Neural progenitor cell (in vitro differentiated cells): ENCODE measurements at regions not wholly inside any gene's neighbourhood (a gene's known extent, or its start where the extent isn't known, plus 50 kb on each side); places are given as distances from the start of the nearest gene placed in this dataset.

Experiments
- DNase-seq: peaks from one replicate; pipeline ENCODE4 v3.0.0-alpha.2; 2016; ENCODE audit warnings: low spot score
- H2AFZ ChIP-seq: fragments of 200-600 bp; sonication (generic); replicated peaks from 2 replicates; pipeline ENCODE4 v1.6.1; 2016; ENCODE audit warnings: antibody characterized with exemption
- H3F3A ChIP-seq: fragments of 200-600 bp; sonication (generic); 2 replicates; pipeline ENCODE4 v1.6.1; 2016; ENCODE audit warnings: antibody characterized with exemption, low read depth
- H3K27ac ChIP-seq: fragments of 200-600 bp; sonication (generic); 2 replicates; pipeline ENCODE4 v1.5.1; 2016; ENCODE audit warnings: mild to moderate bottlenecking
- H3K27me3 ChIP-seq: fragments of 200-600 bp; sonication (generic); 2 replicates; pipeline ENCODE4 v1.6.1; 2016; ENCODE audit warnings: mild to moderate bottlenecking, moderate library complexity
- H3K36me3 ChIP-seq: fragments of 200-600 bp; sonication (generic); 2 replicates; pipeline ENCODE4 v1.5.1; 2016
- H3K4me1 ChIP-seq: fragments of 200-600 bp; sonication (generic); 2 replicates; pipeline ENCODE4 v1.6.1; 2016; ENCODE audit warnings: mixed run types
- H3K4me2 ChIP-seq: fragments of 200-600 bp; sonication (generic); 2 replicates; pipeline ENCODE4 v1.6.1; 2016
- H3K4me3 ChIP-seq: fragments of 200-600 bp; sonication (generic); 2 replicates; pipeline ENCODE4 v1.5.1; 2016
- H3K79me2 ChIP-seq: fragments of 200-600 bp; sonication (generic); 2 replicates; pipeline ENCODE4 v1.6.1; 2016; ENCODE audit warnings: low read depth
- H3K9ac ChIP-seq: fragments of 200-600 bp; sonication (generic); 2 replicates; pipeline ENCODE4 v1.6.1; 2016
- H3K9me3 ChIP-seq: fragments of 200-600 bp; sonication (generic); 2 replicates; pipeline ENCODE4 v1.5.1; 2016; ENCODE audit warnings: low read depth
- H4K20me1 ChIP-seq: fragments of 200-600 bp; sonication (generic); 2 replicates; pipeline ENCODE4 v1.6.1; 2016; ENCODE audit warnings: low read depth
- H3K27ac Mint-ChIP-seq: 3 replicates; pipeline ENCODE4 v1.8.0; 2021; ENCODE audit warnings: mixed read lengths
- H3K27me3 Mint-ChIP-seq: 2 replicates; pipeline ENCODE4 v1.8.0; 2022; ENCODE audit warnings: low read depth, mild to moderate bottlenecking, inconsistent platforms, moderate library complexity, mixed read lengths; ENCODE audit not compliant: insufficient read depth
- H3K36me3 Mint-ChIP-seq: 3 replicates; pipeline ENCODE4 v1.8.0; 2021; ENCODE audit warnings: mixed read lengths
- H3K4me1 Mint-ChIP-seq: 3 replicates; pipeline ENCODE4 v1.8.0; 2021; ENCODE audit warnings: mixed read lengths
- H3K4me3 Mint-ChIP-seq: 3 replicates; pipeline ENCODE4 v1.8.0; 2021; ENCODE audit warnings: mild to moderate bottlenecking, moderate library complexity, mixed read lengths
- H3K9me3 Mint-ChIP-seq: 3 replicates; pipeline ENCODE4 v1.8.0; 2020; ENCODE audit warnings: mixed read lengths
- EZH2 ChIP-seq: fragments of 200-600 bp; sonication (generic); IDR thresholded peaks from 2 replicates; pipeline ENCODE4 v1.6.1; 2017; ENCODE audit warnings: antibody characterized with exemption, mild to moderate bottlenecking, moderate library complexity
- EZH2phosphoT487 ChIP-seq: fragments of 200-600 bp; sonication (generic); IDR thresholded peaks from 2 replicates; pipeline ENCODE4 v1.6.1; 2017; ENCODE audit warnings: antibody characterized with exemption
- TF ChIP-seq, protein P1 (sequence below): fragments of 200-600 bp; sonication (generic); IDR thresholded peaks from 2 replicates; pipeline ENCODE4 v1.5.1; 2017; ENCODE audit warnings: antibody characterized with exemption, mild to moderate bottlenecking

DNA sequence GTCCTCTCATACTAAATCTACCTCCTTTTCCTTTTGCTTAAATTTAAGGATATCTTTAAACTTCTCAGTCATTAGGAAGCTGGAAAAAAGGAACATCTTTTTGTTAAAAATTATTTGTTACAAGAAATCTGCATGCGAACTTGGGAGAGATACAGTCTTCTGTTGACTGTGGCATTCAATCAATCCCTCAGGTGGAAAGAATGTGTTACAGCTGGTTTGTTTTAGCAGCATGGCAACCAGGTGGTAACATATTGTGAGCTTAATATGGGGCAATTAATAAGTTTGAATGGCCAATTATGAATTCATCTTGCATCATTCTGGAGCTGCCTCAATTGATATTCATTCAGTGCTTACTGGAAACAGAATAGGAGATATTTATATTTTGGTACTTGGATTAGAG is 135.0 kb downstream of the GC start:
- H3K36me3 Mint-ChIP-seq = no peaks in the 10 kb centered on the region
- TF ChIP-seq, protein P1, sequence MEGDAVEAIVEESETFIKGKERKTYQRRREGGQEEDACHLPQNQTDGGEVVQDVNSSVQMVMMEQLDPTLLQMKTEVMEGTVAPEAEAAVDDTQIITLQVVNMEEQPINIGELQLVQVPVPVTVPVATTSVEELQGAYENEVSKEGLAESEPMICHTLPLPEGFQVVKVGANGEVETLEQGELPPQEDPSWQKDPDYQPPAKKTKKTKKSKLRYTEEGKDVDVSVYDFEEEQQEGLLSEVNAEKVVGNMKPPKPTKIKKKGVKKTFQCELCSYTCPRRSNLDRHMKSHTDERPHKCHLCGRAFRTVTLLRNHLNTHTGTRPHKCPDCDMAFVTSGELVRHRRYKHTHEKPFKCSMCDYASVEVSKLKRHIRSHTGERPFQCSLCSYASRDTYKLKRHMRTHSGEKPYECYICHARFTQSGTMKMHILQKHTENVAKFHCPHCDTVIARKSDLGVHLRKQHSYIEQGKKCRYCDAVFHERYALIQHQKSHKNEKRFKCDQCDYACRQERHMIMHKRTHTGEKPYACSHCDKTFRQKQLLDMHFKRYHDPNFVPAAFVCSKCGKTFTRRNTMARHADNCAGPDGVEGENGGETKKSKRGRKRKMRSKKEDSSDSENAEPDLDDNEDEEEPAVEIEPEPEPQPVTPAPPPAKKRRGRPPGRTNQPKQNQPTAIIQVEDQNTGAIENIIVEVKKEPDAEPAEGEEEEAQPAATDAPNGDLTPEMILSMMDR = no peak
- TF ChIP-seq EZH2phosphoT487 (no peak), EZH2 (no peak)
- Histone ChIP-seq H4K20me1 (no peaks in the 10 kb centered on the region), H3K27me3 (no peaks in the 10 kb centered on the region), H3F3A (no peaks in the 10 kb centered on the region), H2AFZ (no peak overlapping the region), H3K79me2 (no peaks in the 10 kb centered on the region), H3K9ac (no peak overlapping the region), H3K4me3 (no peak overlapping the region), H3K4me1 (no peaks in the 10 kb centered on the region), H3K27ac (no peak overlapping the region), H3K36me3 (no peaks in the 10 kb centered on the region), H3K4me2 (no peak overlapping the region), H3K9me3 (no peaks in the 10 kb centered on the region)
- no peak overlapping the region for H3K27ac Mint-ChIP-seq
- no peak overlapping the region for H3K4me3 Mint-ChIP-seq
- no peaks in the 10 kb centered on the region for H3K4me1 Mint-ChIP-seq
- no peaks in the 10 kb centered on the region for H3K9me3 Mint-ChIP-seq
- no peak for DNase-seq
- H3K27me3 Mint-ChIP-seq = peaks cover 2% of the 10 kb centered on the region

DNA sequence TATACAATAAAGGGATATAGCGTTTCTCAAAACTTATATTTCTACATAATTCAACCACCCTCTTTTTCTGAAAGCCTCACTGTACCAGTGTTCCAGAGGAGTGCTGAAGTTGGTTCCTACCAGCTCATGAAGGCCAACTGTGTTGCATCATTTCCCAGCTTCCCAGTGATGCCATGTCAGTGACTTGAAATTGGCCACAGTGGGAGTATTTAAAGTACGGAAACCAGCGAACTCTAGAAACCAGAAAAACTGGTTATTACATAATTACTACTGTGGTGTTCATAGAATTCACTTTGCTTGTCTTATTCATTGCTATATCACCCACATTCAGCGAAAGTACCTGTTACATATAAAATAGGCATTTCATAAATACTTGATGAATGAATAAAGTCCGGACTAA is 135.4 kb downstream of the GC start:
- Histone ChIP-seq H3K79me2 (no peaks in the 10 kb centered on the region), H3K4me1 (no peaks in the 10 kb centered on the region), H3F3A (no peaks in the 10 kb centered on the region), H3K36me3 (no peaks in the 10 kb centered on the region), H3K4me3 (no peak overlapping the region), H2AFZ (no peak overlapping the region), H3K27ac (no peak overlapping the region), H3K9ac (no peak overlapping the region), H3K4me2 (no peak overlapping the region), H4K20me1 (no peaks in the 10 kb centered on the region), H3K27me3 (no peaks in the 10 kb centered on the region), H3K9me3 (no peaks in the 10 kb centered on the region)
- H3K36me3 Mint-ChIP-seq = no peaks in the 10 kb centered on the region
- no peak for DNase-seq
- no peak overlapping the region for H3K27ac Mint-ChIP-seq
- H3K4me3 Mint-ChIP-seq = no peak overlapping the region
- H3K4me1 Mint-ChIP-seq = no peaks in the 10 kb centered on the region
- TF ChIP-seq EZH2 = no peak
- TF ChIP-seq EZH2phosphoT487 = no peak
- TF ChIP-seq, protein P1 = no peak
- H3K27me3 Mint-ChIP-seq = peaks cover 2% of the 10 kb centered on the region
- no peaks in the 10 kb centered on the region for H3K9me3 Mint-ChIP-seq

DNA sequence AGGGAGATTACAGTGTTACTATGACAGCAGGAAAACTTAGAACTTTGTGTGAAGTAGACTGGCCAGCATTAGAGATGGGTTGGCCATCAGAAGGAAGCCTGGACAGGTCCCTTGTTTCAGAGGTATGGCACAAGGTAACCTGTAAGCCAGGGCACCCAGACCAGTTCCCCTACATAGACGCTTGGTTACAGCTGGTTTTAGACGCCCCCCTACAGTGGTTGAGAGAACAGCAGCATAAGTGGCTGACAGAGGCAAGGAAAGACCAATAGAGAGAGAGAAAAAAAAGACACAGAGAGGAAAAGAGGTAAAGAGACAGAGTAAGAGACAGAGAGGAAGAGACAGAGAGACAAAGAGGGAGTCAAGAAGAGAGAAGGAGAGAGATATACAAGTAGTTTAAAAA is 144.5 kb downstream of the GC start:
- TF ChIP-seq EZH2phosphoT487 (no peak), EZH2 (no peak)
- TF ChIP-seq, protein P1 = no peak
- no peak overlapping the region for H3K4me3 Mint-ChIP-seq

More for the DNA sequence above, 144.5 kb downstream of the GC start:
- no peak overlapping the region for H3K27ac Mint-ChIP-seq
- Histone ChIP-seq H3K9ac (no peak overlapping the region), H3K4me1 (no peaks in the 10 kb centered on the region), H3K79me2 (no peaks in the 10 kb centered on the region), H3K27me3 (no peaks in the 10 kb centered on the region), H3K4me2 (no peak overlapping the region), H2AFZ (no peak overlapping the region), H3K27ac (no peak overlapping the region), H3K9me3 (no peaks in the 10 kb centered on the region), H3F3A (no peaks in the 10 kb centered on the region), H3K36me3 (no peaks in the 10 kb centered on the region), H3K4me3 (no peak overlapping the region), H4K20me1 (no peaks in the 10 kb centered on the region)
- no peaks in the 10 kb centered on the region for H3K27me3 Mint-ChIP-seq
- H3K36me3 Mint-ChIP-seq = peaks cover 3% of the 10 kb centered on the region
- peak; percentile 8 for DNase-seq
- peaks cover 11% of the 10 kb centered on the region for H3K4me1 Mint-ChIP-seq
- peaks cover 11% of the 10 kb centered on the region for H3K9me3 Mint-ChIP-seq
